HepG2 (cell line): ENCODE measurements at regions not wholly inside any gene's neighbourhood (a gene's known extent, or its start where the extent isn't known, plus 50 kb on each side); places are given as distances from the start of the nearest gene placed in this dataset.

Experiments used
- ATAC-seq: fragments of 200-7000 bp; cut with Tn5 transposase; 3 replicates; pipeline ENCODE4 v1.9.1; 2020; ENCODE audit warnings: mild to moderate bottlenecking, moderate library complexity
- BruUV-seq: library from RNA; stranded (reverse); fragments of 400-500 nt; replicated peaks from 2 replicates; lab custom pipeline; 2021; lab: Mats Ljungman, UMichigan
- CTCF ChIA-PET: fragments of 300-600 bp; formaldehyde crosslinking; extraction: SDS; loops from one replicate; lab custom pipeline; 2021; ENCODE audit warnings: low total read pairs, inconsistent platforms, low intra/inter-chr PET ratio; lab: Yijun Ruan, JAX
- POLR2A ChIA-PET: fragments of 350-600 bp; sonication (Branson Sonifier 250); formaldehyde crosslinking; loops from one replicate; lab custom pipeline; 2020; ENCODE audit warnings: antibody characterized with exemption, inconsistent platforms; lab: Yijun Ruan, JAX
- DNase-seq: peaks from one replicate; pipeline ENCODE4 v3.0.0-alpha.2; 2015; ENCODE audit warnings: low spot score
- FAIRE-seq: peaks from 3 replicates; lab custom pipeline; 2011; peaks lifted over from hg19 to GRCh38; lab: Jason Lieb, UNC
- H2AFZ ChIP-seq: one replicate; pipeline ENCODE4 v1.6.1; 2011; ENCODE audit warnings: low read length, inconsistent platforms
- H3K27ac ChIP-seq: fragments of 300-600 bp; 3 replicates; pipeline ENCODE4 v1.8.0; 2011; ENCODE audit warnings: mixed run types, mild to moderate bottlenecking, mixed read lengths, low read length, inconsistent platforms; ENCODE audit not compliant: insufficient read depth; ENCODE audit errors: extremely low read length
- H3K27me3 ChIP-seq, 2 experiments: fragments of 200-600 bp in 1 of 2; 2 replicates in 1 of 2; 3 replicates in 1 of 2; pipeline versions ENCODE4 v1.6.0 to v1.8.0; 2011; ENCODE audit warnings: low read length in 2 of 2, mild to moderate bottlenecking in 2 of 2, moderate library complexity in 2 of 2, inconsistent platforms in 1 of 2; ENCODE audit not compliant: insufficient read depth in 2 of 2, control insufficient read depth in 1 of 2
- H3K36me3 ChIP-seq, 2 experiments: fragments of 200-600 bp in 1 of 2; replicated peaks in 1 of 2; 2 replicates in 1 of 2; 3 replicates in 1 of 2; pipeline versions ENCODE4 v1.5.1 to v1.8.0; 2011; ENCODE audit warnings: low read length in 2 of 2, inconsistent platforms in 1 of 2; ENCODE audit not compliant: insufficient read depth in 2 of 2, control insufficient read depth in 1 of 2
- H3K4me1 ChIP-seq: 2 replicates; pipeline ENCODE4 v1.5.1; 2012; ENCODE audit warnings: low read length, inconsistent platforms; ENCODE audit not compliant: insufficient read depth
- H3K4me2 ChIP-seq: 2 replicates; pipeline ENCODE4 v1.6.0; 2011; ENCODE audit warnings: low read depth, low read length, inconsistent platforms
- H3K4me3 ChIP-seq, 3 experiments: fragments of 200-600 bp in 1 of 3; sonication (generic), shearing (Covaris generic) in 1 of 3; replicated peaks in 1 of 3; 2 replicates each; pipeline ENCODE4 v1.5.1; 2011 to 2016; ENCODE audit warnings: low read length in 3 of 3, inconsistent platforms in 2 of 3, low read depth in 2 of 3, mild to moderate bottlenecking in 2 of 3, control low read depth in 1 of 3, mixed read lengths in 1 of 3; ENCODE audit not compliant: insufficient read depth in 1 of 3
- H3K79me2 ChIP-seq: one replicate; pipeline ENCODE4 v1.6.1; 2011; ENCODE audit warnings: low read length, inconsistent platforms; ENCODE audit not compliant: insufficient read depth
- H3K9ac ChIP-seq: 2 replicates; pipeline ENCODE4 v1.6.0; 2011; ENCODE audit warnings: mild to moderate bottlenecking, low read depth, low read length, inconsistent platforms; ENCODE audit not compliant: insufficient read depth
- H3K9me3 ChIP-seq: 2 replicates; pipeline ENCODE4 v1.5.1; 2012; ENCODE audit warnings: mild to moderate bottlenecking, low read length
- H4K20me1 ChIP-seq: 2 replicates; pipeline ENCODE4 v1.6.0; 2011; ENCODE audit warnings: inconsistent platforms, mild to moderate bottlenecking, low read length, moderate library complexity; ENCODE audit not compliant: insufficient read depth
- CBX2 ChIP-seq, 2 experiments: fragments of 200-600 bp in 1 of 2; sonication (generic); formaldehyde crosslinking in 1 of 2; IDR thresholded peaks; 2 replicates each; pipeline versions ENCODE4 v1.7.0 to v1.8.1; 2018 to 2022; ENCODE audit warnings: low read depth in 2 of 2, low read length in 1 of 2, mild to moderate bottlenecking in 1 of 2, missing genetic modification reagents in 1 of 2
- CREM ChIP-seq, 2 experiments: sonication (generic) in 1 of 2; formaldehyde crosslinking in 1 of 2; IDR thresholded peaks; 2 replicates each; pipeline versions ENCODE4 v1.4.0 to v1.6.1; 2016 to 2020; ENCODE audit warnings: antibody characterized with exemption in 1 of 2, mild to moderate bottlenecking in 1 of 2, missing genetic modification reagents in 1 of 2
- EEA1 ChIP-seq: sonication (generic); formaldehyde crosslinking; IDR thresholded peaks from 2 replicates; pipeline ENCODE4 v1.5.1; 2020; ENCODE audit warnings: mild to moderate bottlenecking, missing genetic modification reagents, borderline replicate concordance
- EHMT2 ChIP-seq: fragments of 200-600 bp; sonication (generic); IDR thresholded peaks from 2 replicates; pipeline ENCODE4 v1.7.0; 2017; ENCODE audit warnings: antibody characterized with exemption, low read depth, low read length, borderline replicate concordance
- FOXP1 ChIP-seq, 2 experiments: fragments of 450-650 bp in 1 of 2; IDR thresholded peaks; 2 replicates each; pipeline ENCODE4 v1.6.1; 2017 to 2018; ENCODE audit warnings: antibody characterized with exemption in 1 of 2
- GMEB2 ChIP-seq: IDR thresholded peaks from 2 replicates; pipeline ENCODE4 v1.6.1; 2016; ENCODE audit warnings: missing biosample characterization, missing genetic modification reagents, low read depth
- IKZF4 ChIP-seq: sonication (generic); formaldehyde crosslinking; IDR thresholded peaks from 2 replicates; pipeline ENCODE4 v1.5.1; 2020; ENCODE audit warnings: borderline replicate concordance, mild to moderate bottlenecking, low read depth, missing genetic modification reagents; ENCODE audit errors: not compliant biosample characterization
- MED13 ChIP-seq: sonication (generic); formaldehyde crosslinking; IDR thresholded peaks from 2 replicates; pipeline ENCODE4 v1.5.0; 2020; ENCODE audit warnings: missing genetic modification reagents
- NFKB2 ChIP-seq: sonication (generic); formaldehyde crosslinking; IDR thresholded peaks from 2 replicates; pipeline ENCODE4 v1.4.0; 2020; ENCODE audit warnings: missing genetic modification reagents, borderline replicate concordance
- SATB2 ChIP-seq: sonication (generic); formaldehyde crosslinking; IDR thresholded peaks from 2 replicates; pipeline ENCODE4 v1.5.0; 2020; ENCODE audit warnings: missing genetic modification reagents
- ZBTB7B ChIP-seq: sonication (generic); formaldehyde crosslinking; IDR thresholded peaks from 2 replicates; pipeline ENCODE4 v1.4.0; 2020; ENCODE audit warnings: missing genetic modification reagents
- ZMAT5 ChIP-seq: sonication (generic); formaldehyde crosslinking; IDR thresholded peaks from 2 replicates; pipeline ENCODE4 v1.5.0; 2020; ENCODE audit warnings: mild to moderate bottlenecking, low read depth, missing genetic modification reagents, borderline replicate concordance
- ZNF124 ChIP-seq: sonication (generic); formaldehyde crosslinking; IDR thresholded peaks from 2 replicates; pipeline ENCODE4 v1.4.0; 2020; ENCODE audit warnings: missing genetic modification reagents
- ZNF20 ChIP-seq: sonication (generic); formaldehyde crosslinking; IDR thresholded peaks from 2 replicates; pipeline ENCODE4 v1.4.0; 2020; ENCODE audit warnings: mild to moderate bottlenecking, moderate library complexity, missing genetic modification reagents
- ZNF235 ChIP-seq: sonication (generic); formaldehyde crosslinking; IDR thresholded peaks from 2 replicates; pipeline ENCODE4 v1.8.1; 2023; ENCODE audit warnings: mild to moderate bottlenecking, missing genetic modification reagents, borderline replicate concordance
- ZNF331 ChIP-seq: sonication (generic); formaldehyde crosslinking; IDR thresholded peaks from 2 replicates; pipeline ENCODE4 v1.4.0; 2020; ENCODE audit warnings: missing genetic modification reagents
- ZNF33A ChIP-seq: sonication (generic); formaldehyde crosslinking; IDR thresholded peaks from 2 replicates; pipeline ENCODE4 v1.5.1; 2020; ENCODE audit warnings: missing genetic modification reagents, mild to moderate bottlenecking, moderate library complexity, borderline replicate concordance
- ZNF354B ChIP-seq: sonication (generic); formaldehyde crosslinking; IDR thresholded peaks from 2 replicates; pipeline ENCODE4 v1.8.0; 2022; ENCODE audit warnings: mild to moderate bottlenecking, missing genetic modification reagents
- ZNF543 ChIP-seq: sonication (generic); formaldehyde crosslinking; IDR thresholded peaks from 2 replicates; pipeline ENCODE4 v1.4.0; 2020; ENCODE audit warnings: mild to moderate bottlenecking, missing genetic modification reagents
- ZNF678 ChIP-seq: sonication (generic); formaldehyde crosslinking; IDR thresholded peaks from 2 replicates; pipeline ENCODE4 v1.4.0; 2020; ENCODE audit warnings: mild to moderate bottlenecking, missing genetic modification reagents
- WGBS: methylation state at CpG from one replicate; pipeline ENCODE4 v1.1.6; 2017; ENCODE audit warnings: low lambda C conversion rate; 5-methylcytosine and 5-hydroxymethylcytosine counted together
- in situ Hi-C: cut with HindIII; loops from 2 replicates; pipeline ENCODE4 v1.10.0; 2017; ENCODE audit warnings: low pct_unique_long_range_greater_than_20kb; ENCODE audit not compliant: extremely low pct_ligation_motif_present
- intact Hi-C: fragments of 100-400 bp; cut with micrococcal nuclease; formaldehyde crosslinking; loops from one replicate; pipeline ENCODE4 v1.10.0; 2022; ENCODE audit not compliant: unreplicated experiment

GRCh38 chr5:175243441-175243840, 200.5 kb downstream of the DRD1 start:
- POLR2A ChIA-PET = no interaction called here
- CTCF ChIA-PET = no interaction called here
- Histone ChIP-seq H4K20me1 (no peaks in the 10 kb centered on the region), H3K4me3 (no peak overlapping the region), H3K36me3 (no peaks in the 10 kb centered on the region), H3K9me3 (no peaks in the 10 kb centered on the region), H2AFZ (no peak overlapping the region), H3K27ac (no peak overlapping the region), H3K27me3 (peaks cover 2 to 17% of the 10 kb centered on the region in 2 experiments; a peak in 3 of 5 replicates), H3K4me2 (no peak overlapping the region), H3K9ac (no peak overlapping the region), H3K79me2 (no peaks in the 10 kb centered on the region), H3K4me1 (no peaks in the 10 kb centered on the region)
- TF ChIP-seq SATB2 (CRISPR knock-in tag) (no peak), FOXP1 (IDR thresholded peaks at IDR 0.05) (no peak), FOXP1 (CRISPR knock-in tag; IDR thresholded peaks at IDR 0.05) (no peak), IKZF4 (no peak), ZNF235 (no peak), ZNF678 (no peak), EHMT2 (no peak), ZNF354B (CRISPR knock-in tag) (no peak), EEA1 (CRISPR knock-in tag) (no peak)
- in situ Hi-C loops = no loop called here
- no TSS peak for BruUV-seq
- DNase-seq (no peak), FAIRE-seq (no peak), ATAC-seq (no peak)
- intact Hi-C loops = no loop called here
- WGBS = 83% methylated on average over 3 of the region's 6 CpGs

- Histone ChIP-seq H3K4me2 (no peak overlapping the region), H3K4me3 (no peak overlapping the region), H2AFZ (no peak overlapping the region), H3K9me3 (no peaks in the 10 kb centered on the region), H3K79me2 (no peaks in the 10 kb centered on the region), H3K9ac (no peak overlapping the region), H3K4me1 (no peaks in the 10 kb centered on the region), H4K20me1 (no peaks in the 10 kb centered on the region), H3K36me3 (no peaks in the 10 kb centered on the region), H3K27ac (no peak overlapping the region), H3K27me3 (peaks cover 2 to 19% of the 10 kb centered on the region in 2 experiments; a peak in 3 of 5 replicates)
- ATAC-seq (no peak), FAIRE-seq (no peak), DNase-seq (no peak)
- ChIA-PET CTCF (no interaction called here), POLR2A (no interaction called here)
- BruUV-seq = no TSS peak
- intact Hi-C loops = no loop called here
- in situ Hi-C loops = no loop called here
- 10% methylated on average over 5 of the region's 5 CpGs for WGBS
- TF ChIP-seq CREM (IDR thresholded peaks at IDR 0.05) (no peak), CREM (CRISPR knock-in tag; IDR thresholded peaks at IDR 0.05) (no peak), ZBTB7B (CRISPR knock-in tag) (no peak), ZNF331 (no peak), CBX2 (IDR thresholded peaks at IDR 0.05; ENCODE audit: low read depth, low read length) (no peak), CBX2 (CRISPR knock-in tag; IDR thresholded peaks at IDR 0.05; ENCODE audit: low read depth) (no peak), ZNF20 (CRISPR knock-in tag) (no peak), ZNF124 (no peak), GMEB2 (CRISPR knock-in tag) (no peak), NFKB2 (CRISPR knock-in tag) (no peak), ZNF33A (CRISPR knock-in tag) (no peak), MED13 (CRISPR knock-in tag) (no peak), ZNF543 (CRISPR knock-in tag) (no peak), ZMAT5 (CRISPR knock-in tag) (no peak)
Observed at GRCh38 chr5:175242207-175242606, 201.8 kb downstream of the DRD1 start.
